Hippocampal formation (tissue), 2 donors: ENCODE measurements at regions not wholly inside any gene's neighbourhood (a gene's known extent, or its start where the extent isn't known, plus 50 kb on each side); places are given as distances from the start of the nearest gene placed in this dataset.
A peak's percentile ranks its signal among the peaks of the same experiment; 100 is the strongest.

Experiments used
- DNase-seq, 2 donors: peaks; one replicate each; lab custom pipeline; 2025; lab: John Stamatoyannopoulos, UW

DNA sequence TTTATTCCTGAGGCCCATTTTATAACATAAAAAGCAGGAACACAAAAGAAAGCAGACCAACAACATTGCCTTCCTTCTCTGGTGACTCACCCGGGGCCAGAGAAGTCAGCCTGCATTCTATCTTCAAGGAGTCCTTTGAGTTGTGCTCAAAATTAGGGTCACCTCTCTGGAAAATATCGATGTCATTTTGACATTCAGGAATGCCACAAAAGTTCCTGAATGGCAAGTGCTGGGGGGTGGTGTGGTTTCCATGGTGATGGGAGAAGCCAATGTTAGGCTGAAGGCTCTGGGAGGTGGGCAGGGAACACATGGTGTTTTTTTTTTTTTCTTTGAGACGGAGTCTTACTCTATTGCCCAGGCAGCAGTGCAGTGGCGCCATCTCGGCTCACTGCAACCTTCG, 159.6 kb downstream of the HAPSTR1 start:
- no peak for DNase-seq

DNA sequence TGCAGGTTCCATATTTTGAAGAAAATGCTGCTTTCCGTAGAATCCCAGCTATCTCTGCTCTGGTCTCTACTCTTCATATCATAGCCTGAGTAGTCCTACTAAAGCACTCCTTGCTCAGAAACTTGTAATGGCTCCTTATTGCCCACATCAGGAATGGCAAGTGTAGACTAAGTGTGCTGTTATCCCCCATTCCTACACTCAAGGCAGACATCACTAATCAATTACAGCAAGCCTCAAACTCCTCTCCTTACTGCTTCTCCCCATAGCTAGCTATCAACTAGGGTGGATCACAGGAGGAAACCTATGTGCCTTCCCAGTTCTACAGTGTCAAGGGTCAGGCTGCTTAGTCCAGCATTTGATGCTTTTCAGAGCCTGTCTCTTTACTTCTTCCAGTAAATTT, 163.4 kb downstream of the HAPSTR1 start:
- no peak for DNase-seq

DNA sequence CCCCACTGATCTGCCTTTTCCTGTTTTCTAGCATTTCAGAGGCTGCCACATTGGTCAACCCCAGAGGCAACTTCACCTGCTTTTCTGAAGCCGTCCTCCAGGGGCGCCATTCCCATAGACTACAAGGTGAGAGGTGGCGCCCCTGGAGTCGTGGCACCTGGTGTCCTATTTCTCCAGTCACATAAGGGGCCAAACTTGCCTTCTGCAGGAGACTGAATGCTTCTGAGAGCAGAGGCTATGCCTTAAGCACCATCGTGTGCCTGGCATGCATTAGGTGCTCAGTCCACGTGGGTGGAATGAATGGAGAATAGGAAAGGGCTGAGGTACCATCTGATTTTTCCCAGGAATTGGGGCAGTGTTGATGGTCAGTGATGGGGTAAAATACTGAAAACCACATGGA, 164.8 kb downstream of the HAPSTR1 start:
- no peak for DNase-seq

DNA sequence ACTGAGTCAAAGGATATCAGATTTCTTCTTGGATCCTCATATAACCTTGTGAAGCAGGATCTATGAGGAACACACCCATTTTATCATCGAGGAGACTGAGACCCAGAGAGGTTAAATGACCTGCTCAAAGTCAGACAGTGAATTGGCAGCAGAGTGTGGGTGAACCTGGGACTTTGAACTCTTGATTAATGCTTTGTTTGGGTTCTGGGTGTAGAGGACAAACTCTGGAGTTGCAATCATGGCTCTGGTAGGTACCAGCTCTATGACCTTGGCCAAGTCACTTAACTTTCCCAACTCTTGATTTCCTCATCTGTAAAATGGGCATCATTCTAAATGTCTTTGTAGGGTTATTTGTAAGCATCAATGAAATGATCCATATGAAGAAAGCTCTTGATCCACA, 166.4 kb downstream of the HAPSTR1 start:
- DNase-seq = no peak

DNA sequence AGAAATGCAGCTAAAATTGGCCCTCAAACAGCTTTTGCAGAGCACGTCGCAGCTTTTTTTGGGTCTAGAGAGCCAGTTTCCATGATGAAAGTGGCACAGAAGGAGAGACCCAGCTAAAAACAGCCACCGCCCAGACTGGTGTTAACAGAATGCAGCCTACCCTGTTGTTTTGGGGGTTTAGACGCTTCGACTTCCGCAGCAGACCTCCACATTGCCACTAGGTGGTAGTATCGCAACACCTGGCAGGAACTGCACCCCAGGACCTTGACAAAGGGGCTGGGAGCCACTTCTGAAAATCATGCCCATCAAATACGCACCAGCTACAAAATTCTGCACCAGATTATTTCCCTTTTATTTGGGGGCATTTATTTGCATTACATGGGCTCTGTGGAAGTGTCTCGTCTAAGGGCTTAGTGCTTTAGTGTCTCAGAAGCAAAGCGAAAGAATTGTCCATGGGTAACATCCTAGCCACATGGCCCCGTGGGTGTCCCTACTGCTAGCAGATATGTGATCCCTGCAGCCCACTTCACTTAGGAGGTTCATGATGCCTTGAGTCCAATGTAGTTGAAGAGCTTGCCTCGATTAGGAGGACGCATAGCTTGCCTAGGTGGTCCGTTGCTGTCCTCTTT, 167.1 kb downstream of the HAPSTR1 start:
- DNase-seq = peak; percentile 11 to 70

DNA sequence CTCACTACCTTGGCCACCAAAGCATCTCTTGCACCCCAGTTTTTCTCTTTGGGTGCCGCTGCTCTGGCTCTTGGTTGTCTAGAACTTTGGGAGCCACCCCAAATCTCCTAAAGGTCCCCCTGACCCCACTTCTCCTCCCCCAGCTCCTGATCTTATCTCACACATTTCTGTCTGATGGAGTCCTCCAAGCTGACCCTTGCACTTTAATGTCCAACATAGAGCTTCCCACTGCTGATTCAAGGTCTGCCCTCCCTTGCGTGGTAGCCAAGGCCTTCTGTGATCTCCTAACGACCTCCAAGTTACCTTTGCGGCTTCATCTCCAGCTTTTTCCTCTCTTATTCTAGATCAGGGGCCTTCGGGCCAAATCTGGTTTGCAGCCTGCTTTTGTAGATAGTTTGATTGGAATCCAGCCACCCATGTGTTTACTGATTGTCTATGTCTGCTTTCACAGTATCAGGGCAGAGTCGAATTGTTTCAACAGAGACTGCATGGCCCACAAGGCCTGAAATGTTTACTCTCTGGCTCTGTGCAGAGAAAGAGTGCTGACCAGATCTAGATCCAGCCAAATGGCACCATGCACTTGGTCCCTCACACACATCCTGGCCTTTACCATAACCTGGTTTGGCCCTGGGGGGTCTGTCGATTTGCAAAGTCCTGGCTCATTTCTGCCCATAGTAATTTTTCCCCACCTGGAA, 168.6 kb downstream of the HAPSTR1 start:
- DNase-seq = no peak

DNA sequence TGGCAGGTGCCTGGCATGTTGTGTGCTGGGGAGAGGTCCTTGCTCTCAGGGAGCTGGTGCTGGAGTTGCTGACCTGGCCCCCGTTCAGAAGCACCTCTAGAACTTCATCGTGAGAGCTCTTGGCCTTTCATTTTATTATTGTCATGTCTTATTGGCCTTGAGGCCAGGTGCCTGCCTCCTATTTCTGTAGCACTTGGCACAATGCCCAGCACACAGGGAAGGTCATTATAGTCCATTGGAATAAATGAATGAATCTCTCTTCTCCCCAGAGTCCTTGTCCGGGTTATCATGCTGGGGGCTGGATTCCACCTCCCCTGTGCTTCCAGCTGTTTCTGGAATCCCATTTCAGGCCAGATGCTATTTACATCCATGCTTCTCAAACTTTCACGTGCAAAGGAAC, 169.2 kb downstream of the HAPSTR1 start:
- no peak for DNase-seq

DNA sequence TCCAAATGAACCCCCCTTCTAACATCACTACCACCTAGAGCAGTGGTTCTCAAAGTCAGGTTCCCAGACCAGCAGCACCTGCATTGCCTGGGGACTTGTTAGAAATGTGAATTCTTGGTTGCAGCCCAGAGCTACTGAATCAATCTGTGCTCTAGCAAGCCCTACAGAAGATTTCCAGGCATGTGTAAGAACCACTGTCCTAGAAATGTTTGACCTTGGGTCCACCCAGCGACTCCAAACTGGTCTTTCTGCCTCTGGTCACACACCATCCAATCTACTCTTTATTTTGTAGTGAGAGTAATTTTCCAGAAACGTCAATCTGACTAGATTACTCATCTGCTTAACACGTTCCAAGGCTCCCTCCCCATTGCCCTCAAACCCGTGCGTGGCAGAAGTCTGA, 169.9 kb downstream of the HAPSTR1 start:
- DNase-seq = no peak

DNA sequence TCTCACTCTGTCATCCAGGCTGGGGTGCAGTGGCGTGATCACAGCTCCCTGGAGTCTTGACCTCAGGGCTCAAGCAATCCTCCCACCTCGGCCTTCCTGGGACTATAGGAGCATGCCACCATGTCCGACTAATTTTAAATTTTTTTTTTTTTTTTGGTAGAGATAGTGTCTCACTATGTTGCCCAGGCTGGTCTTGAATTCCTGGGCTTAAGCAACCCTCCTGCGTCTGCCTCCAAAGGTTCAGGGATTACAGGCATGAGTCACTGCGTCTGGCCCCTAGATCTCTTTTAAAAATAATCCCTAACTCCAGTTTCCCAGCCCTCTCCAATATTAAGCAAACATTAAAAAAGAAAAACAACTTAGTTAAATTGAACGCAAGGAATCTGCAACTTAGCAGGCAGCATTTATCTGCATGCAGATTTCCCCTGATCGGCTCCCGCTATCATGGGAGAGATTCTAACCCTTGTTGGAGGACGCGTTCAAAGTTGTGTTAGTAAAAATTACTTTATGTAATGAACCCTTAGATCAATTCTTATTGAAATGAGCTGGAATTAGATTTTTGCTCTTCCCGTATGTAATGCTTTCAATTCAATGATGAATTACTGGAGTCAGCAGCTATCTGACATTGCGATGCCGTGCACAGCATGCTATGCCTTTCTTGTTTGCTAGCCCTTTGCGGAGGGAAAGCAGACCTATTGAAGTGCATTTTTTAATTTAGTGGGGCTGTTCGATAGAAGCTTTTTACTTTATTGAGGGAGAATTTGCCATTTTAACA, 171.7 kb downstream of the HAPSTR1 start:
- no peak for DNase-seq

DNA sequence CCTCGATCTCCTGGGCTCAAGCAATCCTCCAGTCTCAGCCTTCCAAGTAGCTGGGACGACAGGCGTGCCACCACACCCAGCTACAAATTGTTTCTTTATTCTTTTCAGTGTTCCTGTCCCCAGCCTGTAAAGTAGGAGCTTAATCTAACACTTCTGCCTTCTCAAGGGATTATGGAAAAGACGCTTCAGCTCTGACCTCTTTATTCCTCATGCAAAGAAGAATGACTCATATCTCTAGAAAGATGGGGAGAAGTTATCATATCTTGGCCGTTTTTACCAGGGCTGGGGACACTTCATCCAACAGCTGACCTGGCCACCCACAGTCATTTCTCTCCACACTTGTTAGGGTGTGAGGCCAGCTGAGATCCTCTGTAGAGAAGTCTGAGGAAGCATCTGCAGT, 172.6 kb downstream of the HAPSTR1 start:
- no peak for DNase-seq

DNA sequence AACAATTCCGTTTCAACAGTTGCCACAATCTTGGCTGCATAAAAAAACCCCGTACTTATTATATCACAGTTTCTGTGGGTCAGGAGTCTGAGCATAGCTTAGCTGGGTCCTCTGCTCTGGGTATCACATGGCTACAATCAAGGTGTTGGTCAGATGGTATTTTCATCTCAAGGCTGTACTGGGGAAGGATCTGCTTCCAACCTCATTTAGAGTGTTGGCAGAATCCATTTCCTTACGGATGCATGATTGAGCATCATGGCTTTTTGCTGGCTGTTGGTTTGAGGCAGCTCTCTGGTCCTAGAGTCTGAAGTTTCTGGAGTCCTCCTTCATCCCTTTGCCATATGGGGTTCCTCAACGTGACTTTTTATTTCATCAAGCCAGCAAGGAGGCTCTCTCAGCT, 177.0 kb downstream of the HAPSTR1 start:
- no peak for DNase-seq

DNA sequence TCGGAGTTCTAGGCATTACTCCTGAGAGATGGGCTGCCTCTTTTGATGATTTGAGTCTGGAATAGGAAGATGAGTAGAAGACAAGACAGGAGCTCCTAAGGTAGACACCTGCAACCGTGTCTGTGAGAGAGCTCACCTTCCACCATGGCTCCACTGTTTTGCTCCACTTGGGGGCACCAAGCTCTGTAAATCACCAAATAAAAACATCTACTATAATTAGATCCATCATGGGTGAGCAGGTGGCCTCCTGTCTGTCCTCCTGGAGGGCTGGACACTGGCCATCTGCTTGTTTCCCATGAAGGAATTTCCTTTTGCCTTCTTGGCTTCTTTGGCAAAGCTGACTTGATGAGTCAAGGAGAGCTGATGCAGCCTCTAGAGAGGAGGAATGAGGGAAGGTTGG, 179.0 kb downstream of the HAPSTR1 start:
- no peak for DNase-seq

DNA sequence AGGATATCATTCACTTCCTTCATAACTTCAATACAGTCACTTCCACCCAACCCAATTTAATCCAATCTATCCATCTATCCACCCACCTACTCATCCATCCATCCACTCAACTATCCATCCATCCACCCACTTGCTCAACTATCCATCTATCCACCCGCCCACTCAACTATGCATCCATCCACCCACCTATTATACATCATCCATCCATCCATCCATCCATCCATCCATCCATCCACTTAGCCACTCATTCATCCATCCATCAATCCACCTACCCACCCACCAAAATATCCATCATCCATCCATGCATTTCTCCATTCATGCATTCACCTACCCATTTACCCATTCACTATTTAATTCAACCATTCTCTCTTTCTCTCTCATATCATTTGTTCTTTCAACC, 179.5 kb downstream of the HAPSTR1 start:
- DNase-seq = no peak

DNA sequence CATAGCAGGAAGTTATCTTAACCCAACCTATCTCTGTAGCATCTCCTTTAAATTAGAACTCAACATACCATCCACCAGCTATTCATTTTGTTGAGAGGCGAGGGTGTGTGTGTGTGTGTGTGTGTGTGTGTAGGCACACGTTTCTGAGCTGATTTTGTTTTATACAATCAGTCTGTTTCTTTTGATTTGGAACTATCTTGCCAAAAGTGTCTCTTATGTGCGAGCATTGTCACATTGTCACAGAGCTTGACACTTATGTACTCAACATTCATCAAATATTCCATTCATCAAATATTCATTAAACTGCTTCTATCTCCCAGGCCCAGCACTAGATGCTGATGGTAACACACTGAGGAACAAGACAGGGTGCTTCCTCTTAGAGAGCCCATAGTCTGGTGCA, 180.4 kb downstream of the HAPSTR1 start:
- no peak for DNase-seq

DNA sequence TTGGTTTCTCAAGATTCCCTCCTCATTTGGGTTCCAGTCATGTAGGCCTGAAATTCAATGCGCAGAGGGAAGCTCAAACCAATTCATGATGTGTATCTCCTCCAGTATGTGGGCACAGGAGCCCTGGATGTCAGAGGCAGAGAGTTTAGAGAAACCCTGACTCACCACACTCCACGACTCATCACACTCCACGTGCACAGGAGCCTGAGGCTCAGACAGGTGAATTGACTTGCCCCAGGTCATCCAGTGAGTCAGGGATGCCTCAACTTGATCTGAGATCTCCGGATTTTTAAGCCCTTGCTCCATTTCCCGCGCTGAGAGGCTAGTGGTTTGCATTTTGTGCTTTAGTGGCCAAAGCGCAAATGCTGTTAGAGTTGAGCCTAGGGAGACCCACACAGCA, 183.9 kb downstream of the HAPSTR1 start:
- DNase-seq = no peak

DNA sequence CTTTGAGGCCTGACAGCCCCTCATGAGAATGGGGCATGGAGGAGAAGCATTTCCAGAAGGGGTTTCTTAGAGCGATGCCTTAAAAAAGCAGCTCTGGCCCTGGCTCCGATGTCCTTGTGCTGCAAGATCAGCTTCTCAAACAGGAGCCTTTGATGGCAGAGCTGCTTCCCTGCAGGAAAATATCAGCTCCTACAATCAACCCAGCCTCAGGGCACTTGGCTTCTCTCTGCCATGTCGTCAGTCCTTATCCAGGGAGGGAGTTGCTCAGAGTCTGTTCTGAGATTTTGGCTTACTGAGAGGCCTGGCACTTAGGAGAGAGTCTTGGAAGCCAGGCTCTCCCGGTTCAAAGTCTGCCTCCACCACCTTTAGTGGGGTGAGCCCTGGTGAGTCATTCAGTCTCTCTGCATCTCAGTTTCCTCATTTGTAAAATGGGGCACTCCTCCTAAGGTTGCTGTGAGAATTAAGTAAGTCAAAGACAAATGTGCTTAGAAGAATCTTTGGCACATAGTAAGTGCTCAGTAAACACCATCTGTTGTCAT, 184.4 kb downstream of the HAPSTR1 start:
- no peak for DNase-seq

DNA sequence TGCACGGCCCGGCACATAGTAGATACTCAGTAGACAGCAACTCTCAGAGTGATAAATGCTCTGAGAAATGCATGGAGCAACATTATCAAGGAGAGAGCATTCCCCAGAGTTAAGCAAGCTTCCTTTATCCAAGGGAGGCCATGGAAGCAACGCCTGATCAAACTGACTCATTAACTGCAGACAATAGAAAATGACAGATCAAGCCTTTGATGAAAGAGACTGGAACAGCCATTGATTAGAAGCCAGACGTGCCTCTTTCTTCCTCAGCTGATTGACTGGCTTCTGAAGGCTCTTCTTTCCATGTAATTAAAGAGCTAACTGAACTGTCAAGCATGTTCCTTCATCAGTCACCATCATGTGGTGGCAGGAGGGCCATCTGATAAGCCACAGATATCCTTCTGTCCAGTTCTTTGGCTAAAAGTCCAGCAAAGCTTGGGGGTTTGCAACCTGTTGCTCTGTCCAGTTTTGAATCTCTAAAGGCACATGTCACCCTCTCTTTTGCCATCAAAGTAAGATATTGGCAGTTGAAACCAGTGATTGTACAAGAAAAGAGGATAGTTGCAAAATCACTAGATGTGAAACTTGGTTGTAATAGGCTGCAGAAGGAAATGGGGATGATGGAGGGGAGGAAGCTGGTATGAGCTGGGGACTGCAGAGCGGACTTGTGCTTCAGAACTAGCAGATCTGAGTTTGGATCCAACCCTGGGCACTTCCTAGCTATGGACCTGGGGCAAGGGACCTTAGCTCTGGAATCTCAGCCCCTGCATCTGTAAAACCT, 188.0 kb downstream of the HAPSTR1 start:
- DNase-seq = no peak

DNA sequence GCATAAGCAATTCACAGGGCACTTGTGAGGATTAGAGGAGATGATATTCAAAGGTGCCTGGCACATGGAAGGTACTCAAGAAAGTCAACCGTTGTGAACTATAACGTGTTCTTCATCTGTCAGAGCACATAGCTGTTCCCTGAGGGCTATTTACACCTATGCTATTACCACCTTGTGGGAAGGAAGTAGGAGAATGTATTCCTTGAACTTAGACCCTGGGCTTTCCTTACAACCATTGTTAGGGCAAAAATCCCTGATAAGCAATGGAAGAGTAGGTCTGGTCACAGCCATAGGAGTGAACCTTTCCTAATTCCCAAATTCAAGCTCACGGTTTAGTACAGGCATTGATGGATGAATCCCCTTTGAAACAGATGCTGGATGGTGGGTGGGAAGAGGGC, 188.6 kb downstream of the HAPSTR1 start:
- no peak for DNase-seq

DNA sequence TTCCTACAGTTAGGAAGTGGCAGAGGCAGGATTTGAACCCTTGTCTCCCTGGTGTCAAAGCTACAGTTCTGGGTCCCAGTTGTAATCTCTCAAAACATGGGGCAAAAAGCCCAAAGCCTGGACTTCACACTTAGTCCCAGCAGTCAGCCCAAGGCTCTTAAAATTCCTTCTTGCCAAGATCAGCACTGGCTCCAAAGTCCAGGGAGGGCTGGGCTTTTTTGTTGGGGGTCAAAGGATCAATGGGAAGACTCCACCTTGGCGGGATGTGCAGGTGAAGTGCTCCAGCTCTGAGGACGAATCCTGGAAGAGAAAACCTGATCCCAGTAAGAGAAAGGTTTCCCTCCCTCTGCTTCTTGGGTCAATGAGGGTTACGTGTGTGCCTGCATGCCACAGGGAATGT, 195.5 kb downstream of the HAPSTR1 start:
- DNase-seq = no peak

DNA sequence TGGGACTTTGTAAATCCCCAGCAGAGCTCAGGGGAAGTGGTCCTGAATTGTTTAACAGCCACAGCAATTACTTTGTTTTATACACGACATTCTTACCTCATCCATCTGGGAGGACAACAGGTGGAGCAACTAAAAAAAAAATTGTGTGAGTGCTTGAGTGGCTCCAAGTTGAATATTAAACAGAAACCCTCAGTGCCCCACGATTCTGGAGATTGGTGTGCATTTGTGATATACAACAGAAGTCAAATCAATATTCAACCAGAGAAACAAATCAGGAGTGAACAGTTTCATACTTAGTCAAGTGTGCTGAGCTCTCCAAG, 204.8 kb downstream of the HAPSTR1 start:
- no peak for DNase-seq

DNA sequence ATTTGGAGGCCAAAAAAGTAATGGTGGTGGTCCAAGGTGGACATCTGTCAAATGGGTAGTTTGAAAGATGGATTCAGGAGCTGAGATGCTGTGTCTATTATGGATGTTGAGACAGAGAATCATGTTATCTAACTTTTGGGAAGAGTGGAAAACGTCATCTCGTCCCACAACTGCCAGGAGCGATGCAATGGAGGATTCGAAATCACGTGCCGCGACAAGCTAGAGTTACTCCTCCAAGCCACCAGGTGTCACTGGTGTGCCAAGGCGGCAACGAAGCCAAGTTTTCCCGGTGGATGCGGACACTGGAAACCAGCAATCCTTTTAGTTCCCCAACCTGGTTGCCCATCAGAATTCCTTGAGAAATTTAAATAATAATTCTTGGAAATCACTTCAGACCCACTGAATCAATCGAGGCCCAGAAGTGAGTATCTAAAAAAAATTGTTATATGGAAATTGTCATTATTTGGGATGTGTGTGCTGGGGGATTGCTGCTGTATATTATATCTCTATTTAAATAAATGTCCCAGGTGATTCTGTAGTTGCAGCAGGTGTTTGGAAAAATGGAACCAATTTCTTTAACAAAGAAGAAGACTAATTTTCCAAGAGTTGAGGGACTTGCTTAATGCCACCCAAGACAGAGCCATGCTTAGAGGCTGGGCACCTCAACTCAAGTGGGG, 206.1 kb downstream of the HAPSTR1 start:
- peak; percentile 9 to 13 for DNase-seq

DNA sequence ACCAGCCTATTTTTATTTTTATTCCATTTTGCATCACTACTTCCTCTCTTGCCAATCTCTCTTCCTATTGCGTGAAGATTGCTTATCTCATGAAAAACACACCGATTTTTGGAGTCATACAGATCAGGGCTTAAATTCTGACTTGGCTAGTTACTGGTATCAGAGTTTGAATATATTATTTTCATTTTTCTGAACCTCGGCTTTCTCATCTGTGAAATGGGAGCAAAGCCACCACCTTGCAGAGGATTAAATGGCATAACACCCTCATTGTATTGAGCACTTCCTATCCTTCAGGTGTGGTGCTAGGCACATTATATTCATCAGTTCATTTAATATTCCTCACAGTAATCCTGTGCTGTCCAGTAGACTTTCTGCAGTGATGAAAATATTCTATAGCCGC, 208.8 kb downstream of the HAPSTR1 start:
- DNase-seq = no peak
